HG02870 (cell line): ENCODE measurements at regions not wholly inside any gene's neighbourhood (a gene's known extent, or its start where the extent isn't known, plus 50 kb on each side); places are given as distances from the start of the nearest gene placed in this dataset.
A peak's percentile ranks its signal among the peaks of the same experiment; 100 is the strongest.

Source experiments
- ATAC-seq: cut with Tn5 transposase; IDR thresholded peaks from one replicate; pipeline ENCODE4 v1.9.1; 2021; ENCODE audit warnings: mild to moderate bottlenecking, moderate library complexity; ENCODE audit not compliant: unreplicated experiment

GRCh38 chr16:48949636-48950035 lies 332.0 kb downstream of the CBLN1 start:
- no peak for ATAC-seq

GRCh38 chr16:48948911-48949310 lies 332.7 kb downstream of the CBLN1 start:
- no peak for ATAC-seq

GRCh38 chr16:48947371-48947713 lies 334.3 kb downstream of the CBLN1 start:
- no peak for ATAC-seq

GRCh38 chr16:48946686-48947370 lies 334.8 kb downstream of the CBLN1 start:
- no peak for ATAC-seq

- no peak for ATAC-seq
These were observed 333.0 kb upstream of the N4BP1 start for GRCh38 chr16:48942996-48943395.

GRCh38 chr16:48936811-48937210 lies 326.8 kb upstream of the N4BP1 start:
- no peak for ATAC-seq

- ATAC-seq, result no peak
These were observed 322.4 kb upstream of the N4BP1 start for GRCh38 chr16:48932216-48932855.

- no peak for ATAC-seq
These were observed 321.1 kb upstream of the N4BP1 start for GRCh38 chr16:48930951-48931553.

GRCh38 chr16:48919791-48920190 lies 309.8 kb upstream of the N4BP1 start:
- no peak for ATAC-seq

- ATAC-seq, result no peak
These were observed 308.7 kb upstream of the N4BP1 start for GRCh38 chr16:48918520-48919258.

GRCh38 chr16:48916566-48916965 lies 306.6 kb upstream of the N4BP1 start:
- no peak for ATAC-seq

- no peak for ATAC-seq
These were observed 304.1 kb upstream of the N4BP1 start for GRCh38 chr16:48914070-48914469.

- ATAC-seq, result no peak
These were observed 303.4 kb upstream of the N4BP1 start for GRCh38 chr16:48913384-48913783.

GRCh38 chr16:48912360-48912759 lies 302.4 kb upstream of the N4BP1 start:
- no peak for ATAC-seq

- ATAC-seq, result no peak
These were observed 301.7 kb upstream of the N4BP1 start for GRCh38 chr16:48911700-48912099.

- no peak for ATAC-seq
These were observed 300.2 kb upstream of the N4BP1 start for GRCh38 chr16:48910214-48910613.

- no peak for ATAC-seq
These were observed 299.3 kb upstream of the N4BP1 start for GRCh38 chr16:48909231-48909630.

- ATAC-seq, result peak; percentile 75
These were observed 298.1 kb upstream of the N4BP1 start for GRCh38 chr16:48907906-48908634.

GRCh38 chr16:48905632-48906505 lies 295.9 kb upstream of the N4BP1 start:
- no peak for ATAC-seq

- ATAC-seq, result no peak
These were observed 294.4 kb upstream of the N4BP1 start for GRCh38 chr16:48904333-48904732.
